Trophoblast cell (in vitro differentiated cells and primary cell): ENCODE measurements at regions not wholly inside any gene's neighbourhood (a gene's known extent, or its start where the extent isn't known, plus 50 kb on each side); places are given as distances from the start of the nearest gene placed in this dataset.

Experiments
- DNase-seq, 2 donors: peaks; one replicate each; pipeline ENCODE4 v3.0.0-alpha.2; 2016
- H2AFZ ChIP-seq: 2 replicates; pipeline ENCODE4 v1.6.1; 2013; ENCODE audit warnings: low read length, moderate library complexity, mild to moderate bottlenecking; ENCODE audit not compliant: insufficient read depth, poor library complexity
- H2AK5ac ChIP-seq: 2 replicates; pipeline ENCODE4 v1.6.1; 2013; ENCODE audit warnings: mild to moderate bottlenecking, low read length
- H2BK120ac ChIP-seq: 2 replicates; pipeline ENCODE4 v1.6.1; 2013; ENCODE audit warnings: low read length, mild to moderate bottlenecking, moderate library complexity; ENCODE audit not compliant: insufficient read depth, poor library complexity
- H2BK12ac ChIP-seq: 2 replicates; pipeline ENCODE4 v1.6.1; 2013; ENCODE audit warnings: mild to moderate bottlenecking, low read length, moderate library complexity
- H2BK5ac ChIP-seq: 2 replicates; pipeline ENCODE4 v1.6.1; 2013; ENCODE audit warnings: low read length, low read depth, moderate library complexity, mild to moderate bottlenecking; ENCODE audit not compliant: poor library complexity
- H3K14ac ChIP-seq: 2 replicates; pipeline ENCODE4 v1.6.1; 2013; ENCODE audit warnings: mild to moderate bottlenecking, low read length
- H3K18ac ChIP-seq: 2 replicates; pipeline ENCODE4 v1.6.1; 2013; ENCODE audit warnings: mild to moderate bottlenecking, low read length
- H3K23ac ChIP-seq: 2 replicates; pipeline ENCODE4 v1.6.1; 2013; ENCODE audit warnings: low read length
- H3K27ac ChIP-seq: 2 replicates; pipeline ENCODE4 v1.5.1; 2013; ENCODE audit warnings: low read depth, mild to moderate bottlenecking, inconsistent platforms, low read length, moderate library complexity
- H3K27me3 ChIP-seq: 2 replicates; pipeline ENCODE4 v1.6.1; 2013; ENCODE audit warnings: inconsistent platforms, mild to moderate bottlenecking, low read length, moderate library complexity; ENCODE audit not compliant: insufficient read depth
- H3K36me3 ChIP-seq, 2 experiments: 1 replicate in 1 of 2; 2 replicates in 1 of 2; pipeline ENCODE4 v1.6.1; 2013; ENCODE audit warnings: low read length in 2 of 2, mild to moderate bottlenecking in 2 of 2, moderate library complexity in 1 of 2; ENCODE audit not compliant: insufficient read depth in 2 of 2, control insufficient read depth in 1 of 2
- H3K4ac ChIP-seq: 2 replicates; pipeline ENCODE4 v1.6.1; 2013; ENCODE audit warnings: low read depth, mild to moderate bottlenecking, low read length, moderate library complexity
- H3K4me1 ChIP-seq, 2 experiments: 1 replicate in 1 of 2; 2 replicates in 1 of 2; pipeline ENCODE4 v1.6.1; 2013; ENCODE audit warnings: low read length in 2 of 2, mild to moderate bottlenecking in 2 of 2, moderate library complexity in 1 of 2; ENCODE audit not compliant: insufficient read depth in 2 of 2, control insufficient read depth in 1 of 2
- H3K4me2 ChIP-seq: 2 replicates; pipeline ENCODE4 v1.6.1; 2013; ENCODE audit warnings: inconsistent platforms, mild to moderate bottlenecking, low read length, moderate library complexity
- H3K4me3 ChIP-seq: 2 replicates; pipeline ENCODE4 v1.5.1; 2013; ENCODE audit warnings: mild to moderate bottlenecking, low read depth, low read length, inconsistent platforms
- H3K79me1 ChIP-seq: one replicate; pipeline ENCODE4 v1.6.1; 2013; ENCODE audit warnings: low read length
- H3K79me2 ChIP-seq: 2 replicates; pipeline ENCODE4 v1.6.1; 2013; ENCODE audit warnings: low read length, mild to moderate bottlenecking; ENCODE audit not compliant: control insufficient read depth, insufficient read depth, poor library complexity
- H3K9ac ChIP-seq: 2 replicates; pipeline ENCODE4 v1.6.1; 2013; ENCODE audit warnings: mild to moderate bottlenecking, low read length
- H3K9me3 ChIP-seq: 2 replicates; pipeline ENCODE4 v1.6.1; 2013; ENCODE audit warnings: low read depth, mild to moderate bottlenecking, control low read depth, inconsistent platforms, low read length; ENCODE audit not compliant: insufficient read depth
- H4K12ac ChIP-seq: 2 replicates; pipeline ENCODE4 v1.6.1; 2013; ENCODE audit warnings: low read depth, mild to moderate bottlenecking, low read length, moderate library complexity
- H4K8ac ChIP-seq: 2 replicates; pipeline ENCODE4 v1.6.1; 2013; ENCODE audit warnings: low read depth, mild to moderate bottlenecking, low read length, moderate library complexity
- H4K91ac ChIP-seq: one replicate; pipeline ENCODE4 v1.6.1; 2013; ENCODE audit warnings: low read depth, mild to moderate bottlenecking, low read length, moderate library complexity
- WGBS: extraction: QIAGEN DNeasy Blood & Tissue Kit; methylation state at CpG from one replicate; pipeline ENCODE4 v1.1.7; 2013; ENCODE audit warnings: missing lambda C conversion rate; ENCODE audit not compliant: insufficient read length, insufficient coverage; ENCODE audit errors: extremely low coverage; 5-methylcytosine and 5-hydroxymethylcytosine counted together

GRCh38 chr3:68468695-68469375, 463.5 kb downstream of the TAFA4 start:
- Histone ChIP-seq H3K79me1 (peaks cover 21% of the 10 kb centered on the region), H3K9ac (no peak overlapping the region), H4K8ac (no peak overlapping the region), H2BK12ac (no peak overlapping the region), H3K4me1 (peaks cover 3 to 8% of the 10 kb centered on the region in 2 experiments), H4K91ac (no peak overlapping the region), H3K4ac (no peak overlapping the region), H3K27me3 (no peaks in the 10 kb centered on the region), H2AK5ac (no peak overlapping the region), H3K23ac (no peak overlapping the region), H2BK120ac (no peak overlapping the region), H2BK5ac (no peak overlapping the region), H3K9me3 (peaks cover 3% of the 10 kb centered on the region), H3K36me3 (no peaks in the 10 kb centered on the region), H4K12ac (no peak overlapping the region), H3K18ac (no peak overlapping the region), H3K4me3 (no peak overlapping the region), H2AFZ (no peak overlapping the region), H3K27ac (no peak overlapping the region), H3K79me2 (no peaks in the 10 kb centered on the region), H3K14ac (no peak overlapping the region), H3K4me2 (no peak overlapping the region)
- DNase-seq = no peak
- WGBS = no CpG with 5 or more reads among the region's 3 CpGs

GRCh38 chr3:68467465-68467864, 464.9 kb downstream of the TAFA4 start:
- WGBS = no CpG with 5 or more reads among the region's 2 CpGs
- Histone ChIP-seq H4K12ac (no peak overlapping the region), H4K91ac (peak overlapping the region; percentile 35)

GRCh38 chr3:68458581-68458980, 473.8 kb downstream of the TAFA4 start:
- Histone ChIP-seq H3K79me1 (no peaks in the 10 kb centered on the region), H3K27me3 (no peaks in the 10 kb centered on the region), H2AFZ (no peak overlapping the region), H3K23ac (no peak overlapping the region), H3K18ac (no peak overlapping the region), H2AK5ac (no peak overlapping the region), H3K4me2 (no peak overlapping the region), H4K91ac (no peak overlapping the region), H3K79me2 (no peaks in the 10 kb centered on the region), H2BK12ac (no peak overlapping the region), H3K4ac (no peak overlapping the region), H4K12ac (no peak overlapping the region), H3K14ac (no peak overlapping the region), H3K9ac (no peak overlapping the region), H4K8ac (no peak overlapping the region), H3K36me3 (no peaks in the 10 kb centered on the region), H3K27ac (no peak overlapping the region), H3K9me3 (no peaks in the 10 kb centered on the region), H3K4me3 (no peak overlapping the region), H3K4me1 (no peaks in the 10 kb centered on the region), H2BK120ac (no peak overlapping the region), H2BK5ac (no peak overlapping the region)
- no peak for DNase-seq
- WGBS = no CpG with 5 or more reads among the region's 2 CpGs

More at GRCh38 chr3:68467465-68467864, 464.9 kb downstream of the TAFA4 start:
- Histone ChIP-seq H3K4me2 (no peak overlapping the region), H2BK12ac (peak overlapping the region; percentile 30), H3K4me3 (no peak overlapping the region), H3K9ac (no peak overlapping the region), H3K36me3 (no peaks in the 10 kb centered on the region), H3K9me3 (peaks cover 3% of the 10 kb centered on the region), H2BK5ac (peak overlapping the region; percentile 68), H4K8ac (no peak overlapping the region), H3K18ac (no peak overlapping the region), H3K14ac (no peak overlapping the region), H3K23ac (no peak overlapping the region), H3K79me1 (peaks cover 18% of the 10 kb centered on the region), H3K27ac (peak overlapping the region; percentile 77), H3K27me3 (no peaks in the 10 kb centered on the region), H3K4ac (no peak overlapping the region), H3K79me2 (no peaks in the 10 kb centered on the region), H2AK5ac (no peak overlapping the region), H2AFZ (no peak overlapping the region), H2BK120ac (peak overlapping the region; percentile 30), H3K4me1 (peaks cover 0 to 5% of the 10 kb centered on the region in 2 experiments)
- peak; percentile 2 to 63 for DNase-seq

GRCh38 chr3:68448510-68449383, 483.6 kb downstream of the TAFA4 start:
- H3K9ac ChIP-seq = no peak overlapping the region
- H3K4ac ChIP-seq = no peak overlapping the region
- no peak overlapping the region for H2BK12ac ChIP-seq
- no peak for DNase-seq
- no peak overlapping the region for H3K4me2 ChIP-seq
- no peak overlapping the region for H4K12ac ChIP-seq
- no peak overlapping the region for H3K18ac ChIP-seq
- H3K27me3 ChIP-seq = no peaks in the 10 kb centered on the region
- no CpG with 5 or more reads among the region's 5 CpGs for WGBS
- H3K27ac ChIP-seq = no peak overlapping the region
- H2AK5ac ChIP-seq = no peak overlapping the region
- H3K4me1 ChIP-seq = no peaks in the 10 kb centered on the region
- H3K14ac ChIP-seq = no peak overlapping the region
- peaks cover 2% of the 10 kb centered on the region for H3K79me1 ChIP-seq
- no peak overlapping the region for H2BK120ac ChIP-seq
- no peaks in the 10 kb centered on the region for H3K9me3 ChIP-seq
- H3K4me3 ChIP-seq = no peak overlapping the region
- H2AFZ ChIP-seq = no peak overlapping the region
- H3K36me3 ChIP-seq = no peaks in the 10 kb centered on the region
- no peak overlapping the region for H3K23ac ChIP-seq
- H2BK5ac ChIP-seq = no peak overlapping the region
- no peaks in the 10 kb centered on the region for H3K79me2 ChIP-seq
- H4K8ac ChIP-seq = no peak overlapping the region
- H4K91ac ChIP-seq = no peak overlapping the region
